GM23338 (cell line): ENCODE measurements at regions not wholly inside any gene's neighbourhood (a gene's known extent, or its start where the extent isn't known, plus 50 kb on each side); places are given as distances from the start of the nearest gene placed in this dataset.

Source experiments
- ATAC-seq: fragments of 200-7000 bp; cut with Tn5 transposase; 3 replicates; pipeline ENCODE4 v1.9.1; 2020
- DNase-seq: peaks from one replicate; pipeline ENCODE4 v3.0.0-alpha.2; 2015; ENCODE audit warnings: low spot score
- H2AFZ ChIP-seq: fragments of 200-600 bp; sonication (generic); 2 replicates; pipeline ENCODE4 v1.8.0; 2016; ENCODE audit warnings: antibody characterized with exemption, mild to moderate bottlenecking, moderate library complexity
- H3F3A ChIP-seq: fragments of 200-600 bp; sonication (generic); replicated peaks from 2 replicates; pipeline ENCODE4 v1.8.0; 2017; ENCODE audit warnings: antibody characterized with exemption, mixed run types, low read depth
- H3K27ac ChIP-seq: fragments of 200-600 bp; sonication (generic); 2 replicates; pipeline ENCODE4 v1.6.1; 2016; ENCODE audit warnings: low read depth
- H3K27me3 ChIP-seq: fragments of 200-600 bp; sonication (generic); 2 replicates; pipeline ENCODE4 v1.8.0; 2016; ENCODE audit warnings: mild to moderate bottlenecking, mixed run types, moderate library complexity; ENCODE audit not compliant: insufficient read depth
- H3K36me3 ChIP-seq: fragments of 200-600 bp; sonication (generic); 2 replicates; pipeline ENCODE4 v1.8.0; 2016; ENCODE audit warnings: mild to moderate bottlenecking; ENCODE audit not compliant: insufficient read depth
- H3K4me1 ChIP-seq: fragments of 200-600 bp; sonication (generic); 2 replicates; pipeline ENCODE4 v1.8.0; 2016; ENCODE audit warnings: mild to moderate bottlenecking, moderate library complexity; ENCODE audit not compliant: insufficient read depth
- H3K4me2 ChIP-seq: fragments of 200-600 bp; sonication (generic); 2 replicates; pipeline ENCODE4 v1.7.1; 2017; ENCODE audit warnings: mixed run types
- H3K4me3 ChIP-seq: fragments of 200-600 bp; sonication (generic); 2 replicates; pipeline ENCODE4 v1.6.1; 2016; ENCODE audit warnings: mixed run types
- H3K79me2 ChIP-seq: fragments of 200-600 bp; sonication (generic); replicated peaks from 2 replicates; pipeline ENCODE4 v1.8.0; 2017; ENCODE audit warnings: mild to moderate bottlenecking; ENCODE audit not compliant: insufficient read depth
- H3K9me2 ChIP-seq: fragments of 200-600 bp; sonication (generic); 2 replicates; pipeline ENCODE4 v1.8.0; 2017; ENCODE audit not compliant: insufficient read depth
- H4K20me1 ChIP-seq: fragments of 200-600 bp; sonication (generic); replicated peaks from 2 replicates; pipeline ENCODE4 v1.8.0; 2017; ENCODE audit warnings: mild to moderate bottlenecking; ENCODE audit not compliant: insufficient read depth
- H3K27ac Mint-ChIP-seq: 2 replicates; pipeline ENCODE4 v1.8.0; 2020; ENCODE audit warnings: inconsistent platforms, mild to moderate bottlenecking, moderate library complexity, mixed read lengths
- H3K27me3 Mint-ChIP-seq: 3 replicates; pipeline ENCODE4 v1.8.0; 2022; ENCODE audit warnings: low read depth, mild to moderate bottlenecking, moderate library complexity, mixed read lengths, inconsistent platforms; ENCODE audit not compliant: insufficient read depth, poor library complexity
- H3K36me3 Mint-ChIP-seq: 3 replicates; pipeline ENCODE4 v1.8.0; 2021; ENCODE audit warnings: low read depth, mild to moderate bottlenecking, inconsistent platforms, moderate library complexity, mixed read lengths
- H3K4me1 Mint-ChIP-seq: 3 replicates; pipeline ENCODE4 v1.8.0; 2020; ENCODE audit warnings: mild to moderate bottlenecking, inconsistent platforms, mixed read lengths
- H3K4me3 Mint-ChIP-seq: 3 replicates; pipeline ENCODE4 v1.8.0; 2021; ENCODE audit warnings: moderate library complexity, mild to moderate bottlenecking, inconsistent platforms, mixed read lengths
- H3K9me3 Mint-ChIP-seq: 3 replicates; pipeline ENCODE4 v1.8.0; 2020; ENCODE audit warnings: moderate library complexity, mild to moderate bottlenecking, inconsistent platforms, mixed read lengths
- CREB1 ChIP-seq: fragments of 250-450 bp; sonication (Bioruptor Pico); IDR thresholded peaks from 2 replicates; pipeline ENCODE4 v1.5.0; 2020; ENCODE audit warnings: low read depth, mild to moderate bottlenecking, moderate library complexity
- EZH2 ChIP-seq: fragments of 200-600 bp; sonication (generic); IDR thresholded peaks from one replicate; pipeline ENCODE4 v1.8.0; 2017; ENCODE audit warnings: antibody characterized with exemption, mild to moderate bottlenecking, low read depth; ENCODE audit not compliant: unreplicated experiment
- EZH2phosphoT487 ChIP-seq: fragments of 200-600 bp; sonication (generic); IDR thresholded peaks from one replicate; pipeline ENCODE4 v1.8.1; 2018; ENCODE audit warnings: antibody characterized with exemption; ENCODE audit not compliant: unreplicated experiment
- JUNB ChIP-seq: IDR thresholded peaks from one replicate; pipeline ENCODE4 v1.6.1; 2016; ENCODE audit warnings: antibody characterized with exemption; ENCODE audit not compliant: unreplicated experiment
- NANOG ChIP-seq: IDR thresholded peaks from 2 replicates; pipeline ENCODE4 v1.6.1; 2016; ENCODE audit warnings: antibody characterized with exemption, borderline replicate concordance
- POLR2AphosphoS5 ChIP-seq: IDR thresholded peaks from 2 replicates; pipeline ENCODE4 v1.6.1; 2016; ENCODE audit warnings: antibody characterized with exemption, low read depth
- REST ChIP-seq: IDR thresholded peaks from one replicate; pipeline ENCODE4 v1.6.1; 2018; ENCODE audit warnings: antibody characterized with exemption; ENCODE audit not compliant: unreplicated experiment
- STAT1 ChIP-seq: IDR thresholded peaks from one replicate; pipeline ENCODE4 v1.6.1; 2016; ENCODE audit warnings: antibody characterized with exemption; ENCODE audit not compliant: unreplicated experiment
- ZNF114 ChIP-seq: fragments of 250-450 bp; sonication (Bioruptor Pico); IDR thresholded peaks from 2 replicates; pipeline ENCODE4 v1.5.0; 2020; ENCODE audit warnings: mild to moderate bottlenecking, moderate library complexity
- ZNF331 ChIP-seq: fragments of 250-450 bp; sonication (Bioruptor Pico); IDR thresholded peaks from 2 replicates; pipeline ENCODE4 v1.5.0; 2020; ENCODE audit warnings: low read depth, mild to moderate bottlenecking, moderate library complexity
- TF ChIP-seq, protein P1 (sequence below), 2 experiments: fragments of 200-600 bp in 1 of 2; sonication (generic) in 1 of 2; conservative IDR thresholded peaks; 2 replicates each; pipeline versions ENCODE4 v1.5.1 to v1.6.1; 2016 to 2017; ENCODE audit warnings: antibody characterized with exemption in 2 of 2, low read depth in 2 of 2, mild to moderate bottlenecking in 2 of 2, moderate library complexity in 1 of 2
- TF ChIP-seq, protein P2 (sequence below): IDR thresholded peaks from 2 replicates; pipeline ENCODE4 v1.6.1; 2016; ENCODE audit warnings: antibody characterized with exemption

DNA sequence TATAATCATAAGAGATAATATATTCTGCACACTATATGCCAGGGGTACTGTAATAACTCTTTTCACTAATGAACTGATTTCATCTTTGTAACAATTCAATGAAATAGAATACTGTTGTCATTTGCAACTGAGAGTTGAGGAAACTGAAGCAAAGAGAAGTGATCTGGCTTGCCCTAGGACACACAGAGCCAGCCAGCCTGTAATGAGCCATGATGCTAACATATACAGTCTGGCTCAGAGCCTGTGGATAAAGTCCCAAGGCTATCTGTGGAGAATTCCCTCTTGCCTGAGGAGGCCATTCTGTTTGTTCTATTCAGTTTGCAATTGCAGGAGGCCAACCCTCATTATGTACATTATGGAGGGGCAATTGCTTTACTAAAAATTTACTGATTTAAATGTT, 241.3 kb downstream of the CXCL12 start (continued):
- TF ChIP-seq, protein P1, sequence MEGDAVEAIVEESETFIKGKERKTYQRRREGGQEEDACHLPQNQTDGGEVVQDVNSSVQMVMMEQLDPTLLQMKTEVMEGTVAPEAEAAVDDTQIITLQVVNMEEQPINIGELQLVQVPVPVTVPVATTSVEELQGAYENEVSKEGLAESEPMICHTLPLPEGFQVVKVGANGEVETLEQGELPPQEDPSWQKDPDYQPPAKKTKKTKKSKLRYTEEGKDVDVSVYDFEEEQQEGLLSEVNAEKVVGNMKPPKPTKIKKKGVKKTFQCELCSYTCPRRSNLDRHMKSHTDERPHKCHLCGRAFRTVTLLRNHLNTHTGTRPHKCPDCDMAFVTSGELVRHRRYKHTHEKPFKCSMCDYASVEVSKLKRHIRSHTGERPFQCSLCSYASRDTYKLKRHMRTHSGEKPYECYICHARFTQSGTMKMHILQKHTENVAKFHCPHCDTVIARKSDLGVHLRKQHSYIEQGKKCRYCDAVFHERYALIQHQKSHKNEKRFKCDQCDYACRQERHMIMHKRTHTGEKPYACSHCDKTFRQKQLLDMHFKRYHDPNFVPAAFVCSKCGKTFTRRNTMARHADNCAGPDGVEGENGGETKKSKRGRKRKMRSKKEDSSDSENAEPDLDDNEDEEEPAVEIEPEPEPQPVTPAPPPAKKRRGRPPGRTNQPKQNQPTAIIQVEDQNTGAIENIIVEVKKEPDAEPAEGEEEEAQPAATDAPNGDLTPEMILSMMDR (conservative IDR thresholded peaks at IDR 0.05; ENCODE audit: low read depth in 2 of 2): no peak
- TF ChIP-seq CREB1 (no peak), REST (no peak), ZNF114 (CRISPR knock-in tag) (no peak)

- no peaks in the 10 kb centered on the region for H4K20me1 ChIP-seq
- no peak overlapping the region for H3K4me3 ChIP-seq
- Mint-ChIP-seq H3K27me3 (peaks cover 7% of the 10 kb centered on the region), H3K9me3 (peaks cover 17% of the 10 kb centered on the region), H3K36me3 (peaks cover 10% of the 10 kb centered on the region; the same call in 2 of the 3 replicates), H3K27ac (no peak overlapping the region), H3K4me3 (no peak overlapping the region), H3K4me1 (no peaks in the 10 kb centered on the region)
- H2AFZ ChIP-seq: no peak overlapping the region
- peaks cover 9% of the 10 kb centered on the region; the same call in 1 of the 2 replicates for H3K9me2 ChIP-seq
- no peak overlapping the region for H3K27ac ChIP-seq
- no peaks in the 10 kb centered on the region for H3K79me2 ChIP-seq
- no peaks in the 10 kb centered on the region for H3K36me3 ChIP-seq
- ATAC-seq (no peak), DNase-seq (no peak)
- H3K4me2 ChIP-seq: no peak overlapping the region
- H3K4me1 ChIP-seq: no peaks in the 10 kb centered on the region
- no peaks in the 10 kb centered on the region for H3F3A ChIP-seq
- no peaks in the 10 kb centered on the region for H3K27me3 ChIP-seq
- TF ChIP-seq JUNB (no peak), ZNF331 (no peak), EZH2 (no peak), NANOG (no peak), CREB1 (no peak), ZNF114 (CRISPR knock-in tag) (no peak), EZH2phosphoT487 (no peak), STAT1 (no peak), POLR2AphosphoS5 (no peak)
- TF ChIP-seq, protein P2, sequence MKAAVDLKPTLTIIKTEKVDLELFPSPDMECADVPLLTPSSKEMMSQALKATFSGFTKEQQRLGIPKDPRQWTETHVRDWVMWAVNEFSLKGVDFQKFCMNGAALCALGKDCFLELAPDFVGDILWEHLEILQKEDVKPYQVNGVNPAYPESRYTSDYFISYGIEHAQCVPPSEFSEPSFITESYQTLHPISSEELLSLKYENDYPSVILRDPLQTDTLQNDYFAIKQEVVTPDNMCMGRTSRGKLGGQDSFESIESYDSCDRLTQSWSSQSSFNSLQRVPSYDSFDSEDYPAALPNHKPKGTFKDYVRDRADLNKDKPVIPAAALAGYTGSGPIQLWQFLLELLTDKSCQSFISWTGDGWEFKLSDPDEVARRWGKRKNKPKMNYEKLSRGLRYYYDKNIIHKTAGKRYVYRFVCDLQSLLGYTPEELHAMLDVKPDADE: no peak
- TF ChIP-seq, protein P1 (conservative IDR thresholded peaks at IDR 0.05; ENCODE audit: low read depth in 2 of 2): no peak
Observed at GRCh38 chr10:44132361-44133289, 252.3 kb downstream of the CXCL12 start.
